CD4-positive, alpha-beta T cell (primary cell): ENCODE measurements at regions not wholly inside any gene's neighbourhood (a gene's known extent, or its start where the extent isn't known, plus 50 kb on each side); places are given as distances from the start of the nearest gene placed in this dataset.

ENCODE experiments used
- ATAC-seq: fragments of 200-7000 bp; cut with Tn5 transposase; one replicate; pipeline ENCODE4 v1.10.0; 2022; ENCODE audit warnings: mild to moderate bottlenecking; ENCODE audit not compliant: poor library complexity
- CTCF ChIA-PET: fragments of 350-600 bp; sonication (Branson Sonifier 250); formaldehyde crosslinking; loops from one replicate; lab custom pipeline; 2021; ENCODE audit warnings: antibody characterized with exemption, inconsistent platforms; lab: Charles Lee
- POLR2A ChIA-PET: fragments of 350-600 bp; sonication (Branson Sonifier 250); formaldehyde crosslinking; loops from one replicate; lab custom pipeline; 2021; ENCODE audit warnings: antibody characterized with exemption, inconsistent platforms; lab: Charles Lee
- DNase-seq, 14 experiments: peaks; one replicate each; pipeline ENCODE4 v3.0.0-alpha.2; 2013 to 2020; ENCODE audit warnings: mixed read lengths in 2 of 14
- H3K27ac ChIP-seq, 2 donors: one replicate each; pipeline versions ENCODE4 v1.5.1 to v1.7.0; 2013; ENCODE audit warnings: low read length in 2 of 2, low read depth in 1 of 2, mild to moderate bottlenecking in 1 of 2
- H3K27me3 ChIP-seq, 2 experiments: 1 replicate in 1 of 2; 2 replicates in 1 of 2; pipeline versions ENCODE4 v1.6.1 to v1.7.0; 2013; ENCODE audit warnings: low read length in 2 of 2, control low read depth in 1 of 2, mild to moderate bottlenecking in 1 of 2, moderate library complexity in 1 of 2; ENCODE audit not compliant: insufficient read depth in 2 of 2, control insufficient read depth in 1 of 2
- H3K36me3 ChIP-seq: one replicate; pipeline ENCODE4 v1.6.1; 2013; ENCODE audit warnings: low read length, control low read depth; ENCODE audit not compliant: insufficient read depth
- H3K4me1 ChIP-seq: one replicate; pipeline ENCODE4 v1.6.1; 2013; ENCODE audit warnings: low read length, control low read depth; ENCODE audit not compliant: insufficient read depth
- H3K4me3 ChIP-seq: one replicate; pipeline ENCODE4 v1.5.1; 2013; ENCODE audit warnings: mild to moderate bottlenecking, low read length, moderate library complexity
- H3K9me3 ChIP-seq, 2 experiments: 1 replicate in 1 of 2; 2 replicates in 1 of 2; pipeline versions ENCODE4 v1.6.1 to v1.7.0; 2013; ENCODE audit warnings: low read length in 2 of 2, mild to moderate bottlenecking in 2 of 2, control low read depth in 1 of 2, moderate library complexity in 1 of 2; ENCODE audit not compliant: control insufficient read depth in 1 of 2, insufficient read depth in 1 of 2
- H3K27ac Mint-ChIP-seq: one replicate; pipeline ENCODE4 v1.8.0; 2020; ENCODE audit warnings: mixed read lengths
- H3K27me3 Mint-ChIP-seq: one replicate; pipeline ENCODE4 v1.8.0; 2021; ENCODE audit warnings: mixed read lengths
- H3K36me3 Mint-ChIP-seq: one replicate; pipeline ENCODE4 v1.8.0; 2021; ENCODE audit warnings: low read depth, mixed read lengths
- H3K4me1 Mint-ChIP-seq: one replicate; pipeline ENCODE4 v1.8.0; 2021; ENCODE audit warnings: low read depth, mixed read lengths
- H3K4me3 Mint-ChIP-seq: one replicate; pipeline ENCODE4 v1.8.0; 2020; ENCODE audit warnings: mild to moderate bottlenecking, mixed read lengths
- H3K9me3 Mint-ChIP-seq: one replicate; pipeline ENCODE4 v1.8.0; 2020; ENCODE audit warnings: mixed read lengths
- intact Hi-C, 2 experiments: fragments of 100-400 bp; cut with DNase I in 1 of 2; cut with micrococcal nuclease in 1 of 2; formaldehyde crosslinking; loops; one replicate each; pipeline versions ENCODE4 v1.15.1 to v1.9.0; 2023 to 2025; cut with DNase I, micrococcal nuclease
- TF ChIP-seq, protein P1 (sequence below): fragments of 200-600 bp; IDR thresholded peaks from one replicate; pipeline ENCODE4 v1.8.0; 2022; ENCODE audit warnings: antibody characterized with exemption, mild to moderate bottlenecking

DNA sequence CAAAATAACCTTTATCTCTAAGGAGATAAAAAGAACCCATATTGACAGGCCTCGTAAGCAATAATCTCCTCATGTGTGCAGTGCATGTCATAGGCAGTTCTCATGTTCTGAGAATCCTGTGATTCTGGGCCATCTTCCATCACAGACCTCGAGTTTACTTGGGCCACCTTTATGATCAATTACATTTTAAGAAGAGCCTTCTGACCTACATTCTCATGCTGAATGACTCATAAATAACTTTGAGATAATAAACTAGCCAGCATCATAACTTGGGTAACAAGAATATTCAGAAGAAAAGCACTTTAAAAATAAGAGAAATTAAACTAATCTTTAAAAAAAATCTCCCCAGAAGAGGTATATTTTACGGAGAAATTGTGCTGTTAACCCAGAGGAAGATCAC lies 310.7 kb upstream of the ZNF717 start:
- DNase-seq (no peak), ATAC-seq (no peak)
- no peaks in the 10 kb centered on the region for H3K36me3 ChIP-seq
- no peak overlapping the region for H3K4me3 ChIP-seq
- POLR2A ChIA-PET: no interaction called here
- Mint-ChIP-seq H3K9me3 (no peaks in the 10 kb centered on the region), H3K27me3 (no peaks in the 10 kb centered on the region), H3K4me1 (no peaks in the 10 kb centered on the region), H3K4me3 (no peak overlapping the region), H3K27ac (no peak overlapping the region), H3K36me3 (no peaks in the 10 kb centered on the region)
- H3K9me3 ChIP-seq: no peaks in the 10 kb centered on the region
- no peak overlapping the region for H3K27ac ChIP-seq
- intact Hi-C loops: no loop called here
- TF ChIP-seq, protein P1, sequence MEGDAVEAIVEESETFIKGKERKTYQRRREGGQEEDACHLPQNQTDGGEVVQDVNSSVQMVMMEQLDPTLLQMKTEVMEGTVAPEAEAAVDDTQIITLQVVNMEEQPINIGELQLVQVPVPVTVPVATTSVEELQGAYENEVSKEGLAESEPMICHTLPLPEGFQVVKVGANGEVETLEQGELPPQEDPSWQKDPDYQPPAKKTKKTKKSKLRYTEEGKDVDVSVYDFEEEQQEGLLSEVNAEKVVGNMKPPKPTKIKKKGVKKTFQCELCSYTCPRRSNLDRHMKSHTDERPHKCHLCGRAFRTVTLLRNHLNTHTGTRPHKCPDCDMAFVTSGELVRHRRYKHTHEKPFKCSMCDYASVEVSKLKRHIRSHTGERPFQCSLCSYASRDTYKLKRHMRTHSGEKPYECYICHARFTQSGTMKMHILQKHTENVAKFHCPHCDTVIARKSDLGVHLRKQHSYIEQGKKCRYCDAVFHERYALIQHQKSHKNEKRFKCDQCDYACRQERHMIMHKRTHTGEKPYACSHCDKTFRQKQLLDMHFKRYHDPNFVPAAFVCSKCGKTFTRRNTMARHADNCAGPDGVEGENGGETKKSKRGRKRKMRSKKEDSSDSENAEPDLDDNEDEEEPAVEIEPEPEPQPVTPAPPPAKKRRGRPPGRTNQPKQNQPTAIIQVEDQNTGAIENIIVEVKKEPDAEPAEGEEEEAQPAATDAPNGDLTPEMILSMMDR: no peak
- H3K27me3 ChIP-seq: no peaks in the 10 kb centered on the region
- CTCF ChIA-PET: no interaction called here
- no peaks in the 10 kb centered on the region for H3K4me1 ChIP-seq

DNA sequence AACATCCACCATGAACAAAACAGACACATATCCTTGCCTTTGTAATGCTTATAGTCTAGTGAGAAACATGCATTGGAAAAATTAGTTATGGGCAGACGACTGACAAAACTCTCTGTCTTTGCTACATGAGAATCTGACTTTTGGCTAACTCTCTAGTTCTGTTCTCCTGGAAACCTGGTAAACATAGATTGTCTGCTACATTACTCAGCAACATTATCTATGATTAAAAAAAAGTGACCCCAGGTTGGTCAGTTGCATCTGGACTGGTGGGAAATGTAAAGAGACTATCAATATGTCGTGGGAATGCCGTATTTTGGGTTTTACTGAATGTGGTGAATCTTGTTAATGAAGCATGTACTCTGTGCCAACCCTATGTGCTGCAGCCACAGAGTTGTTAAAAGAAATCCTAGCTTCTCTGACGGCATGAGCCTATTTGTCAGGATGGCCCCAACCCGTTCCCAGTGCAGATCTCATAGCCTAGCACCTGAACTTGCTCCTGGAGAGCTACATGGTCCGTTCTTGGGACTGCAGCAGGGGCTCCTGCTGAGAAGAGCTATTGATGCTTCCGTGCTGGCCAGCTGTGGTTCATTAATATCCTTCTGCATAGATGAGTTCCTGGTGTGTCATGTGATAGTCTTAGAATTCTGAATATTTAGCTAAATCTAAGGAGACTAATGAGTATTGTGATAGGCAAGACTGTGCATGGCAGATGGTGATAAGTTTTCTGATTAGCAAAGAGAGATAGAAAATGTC lies 311.7 kb upstream of the ZNF717 start:
- DNase-seq: no peak
- H3K27ac ChIP-seq: no peak overlapping the region
- intact Hi-C loops: no loop called here
- H3K4me3 Mint-ChIP-seq: no peak overlapping the region
- no peaks in the 10 kb centered on the region for H3K36me3 Mint-ChIP-seq
- CTCF ChIA-PET: no interaction called here
- no peak overlapping the region for H3K4me3 ChIP-seq
- H3K27me3 ChIP-seq: no peaks in the 10 kb centered on the region
- no peak for ATAC-seq
- H3K4me1 ChIP-seq: no peaks in the 10 kb centered on the region
- H3K27me3 Mint-ChIP-seq: no peaks in the 10 kb centered on the region
- no peaks in the 10 kb centered on the region for H3K9me3 Mint-ChIP-seq
- H3K36me3 ChIP-seq: no peaks in the 10 kb centered on the region
- no peak overlapping the region for H3K27ac Mint-ChIP-seq
- no peaks in the 10 kb centered on the region for H3K9me3 ChIP-seq
- H3K4me1 Mint-ChIP-seq: no peaks in the 10 kb centered on the region
- POLR2A ChIA-PET: no interaction called here
- TF ChIP-seq, protein P1: no peak

DNA sequence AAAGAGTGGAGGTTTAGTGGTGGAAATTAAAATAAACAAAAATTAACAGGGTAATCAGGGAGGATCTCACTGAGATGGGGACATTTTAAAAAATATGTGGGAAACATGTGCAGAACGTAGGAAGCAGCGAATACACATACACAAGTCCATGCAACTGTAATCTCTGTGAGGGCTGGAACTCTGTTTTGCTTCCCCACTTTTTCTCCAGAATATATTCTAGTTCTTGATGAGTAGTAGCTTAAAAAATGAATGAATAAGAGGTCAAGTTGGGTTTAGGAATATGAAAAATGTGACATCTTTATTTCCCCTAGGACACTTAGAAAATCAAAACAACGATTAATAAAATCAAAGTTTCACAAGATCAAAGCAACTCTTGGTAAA lies 312.2 kb upstream of the ZNF717 start:
- H3K27ac ChIP-seq: no peak overlapping the region
- ATAC-seq (no peak), DNase-seq (no peak)
- Mint-ChIP-seq H3K36me3 (no peaks in the 10 kb centered on the region), H3K27me3 (no peaks in the 10 kb centered on the region), H3K4me1 (no peaks in the 10 kb centered on the region), H3K4me3 (no peak overlapping the region), H3K27ac (no peak overlapping the region), H3K9me3 (no peaks in the 10 kb centered on the region)
- no peak overlapping the region for H3K4me3 ChIP-seq
- TF ChIP-seq, protein P1: no peak
- no peaks in the 10 kb centered on the region for H3K4me1 ChIP-seq
- POLR2A ChIA-PET: no interaction called here
- no peaks in the 10 kb centered on the region for H3K27me3 ChIP-seq
- CTCF ChIA-PET: no interaction called here
- no peaks in the 10 kb centered on the region for H3K36me3 ChIP-seq
- peaks cover 0 to under 1% of the 10 kb centered on the region in 2 experiments for H3K9me3 ChIP-seq
- intact Hi-C loops: no loop called here
